Mucosa of stomach (tissue), 1 donor: ENCODE measurements at regions not wholly inside any gene's neighbourhood (a gene's known extent, or its start where the extent isn't known, plus 50 kb on each side); places are given as distances from the start of the nearest gene placed in this dataset.

Source experiments
- H3K27me3 ChIP-seq: one replicate; pipeline ENCODE4 v1.7.0; 2013; ENCODE audit warnings: mild to moderate bottlenecking, low read length; ENCODE audit not compliant: control insufficient read depth, insufficient read depth
- H3K36me3 ChIP-seq: one replicate; pipeline ENCODE4 v1.7.0; 2013; ENCODE audit warnings: low read length; ENCODE audit not compliant: control insufficient read depth, insufficient read depth
- H3K4me1 ChIP-seq: one replicate; pipeline ENCODE4 v1.7.0; 2013; ENCODE audit warnings: mild to moderate bottlenecking, low read length; ENCODE audit not compliant: control insufficient read depth, insufficient read depth
- H3K4me3 ChIP-seq: one replicate; pipeline ENCODE4 v1.7.0; 2013; ENCODE audit warnings: low read length
- H3K9ac ChIP-seq: one replicate; pipeline ENCODE4 v1.7.0; 2013; ENCODE audit warnings: mild to moderate bottlenecking, low read length, moderate library complexity
- H3K9me3 ChIP-seq: one replicate; pipeline ENCODE4 v1.7.0; 2013; ENCODE audit warnings: mild to moderate bottlenecking, low read length, moderate library complexity; ENCODE audit not compliant: control insufficient read depth
- donor health status: Pancreatic carcinoma.

DNA sequence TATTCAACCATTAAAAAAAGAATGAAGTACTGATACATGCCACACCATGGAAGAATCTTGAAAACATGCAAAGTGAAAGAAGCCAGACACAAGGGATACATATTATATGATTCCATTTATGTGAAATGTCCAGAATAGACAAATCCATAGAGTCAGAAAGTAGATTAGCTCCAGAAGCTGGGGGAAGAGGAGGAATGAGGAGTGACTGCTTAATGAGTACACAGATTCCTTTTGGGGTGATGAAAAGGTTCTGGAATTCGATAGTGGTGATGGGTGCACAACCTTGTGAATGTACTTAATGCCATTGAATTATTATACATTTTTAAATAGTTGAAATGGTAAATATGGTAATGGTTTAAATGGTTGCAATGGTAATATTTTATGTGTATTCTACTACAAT is 90.6 kb upstream of the SPATA12 start:
- H3K4me1 ChIP-seq: no peaks in the 10 kb centered on the region
- no peaks in the 10 kb centered on the region for H3K9me3 ChIP-seq
- H3K9ac ChIP-seq: no peak overlapping the region
- no peaks in the 10 kb centered on the region for H3K27me3 ChIP-seq
- no peak overlapping the region for H3K4me3 ChIP-seq
- H3K36me3 ChIP-seq: no peaks in the 10 kb centered on the region

DNA sequence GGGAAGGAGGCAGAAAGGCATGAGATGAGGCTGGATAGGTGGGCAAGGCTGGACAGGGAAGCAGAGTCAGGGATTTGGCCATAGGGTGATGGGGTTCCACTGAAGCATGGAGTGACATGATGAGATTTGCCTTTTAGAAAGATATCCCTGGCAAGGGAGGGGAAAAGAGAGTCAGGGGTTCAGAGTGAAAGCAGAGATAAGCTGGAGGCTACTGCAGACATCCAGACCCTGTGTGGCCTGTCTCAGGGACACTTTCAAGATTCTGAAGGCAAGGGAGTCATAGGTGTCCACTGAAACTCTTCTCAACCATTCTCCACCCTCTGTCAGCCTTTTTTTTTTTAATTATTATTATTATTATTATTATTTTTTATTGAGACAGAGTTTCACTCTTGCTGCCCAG is 94.0 kb upstream of the SPATA12 start:
- no peak overlapping the region for H3K4me3 ChIP-seq
- H3K27me3 ChIP-seq: no peaks in the 10 kb centered on the region
- no peaks in the 10 kb centered on the region for H3K36me3 ChIP-seq
- H3K4me1 ChIP-seq: no peaks in the 10 kb centered on the region
- no peaks in the 10 kb centered on the region for H3K9me3 ChIP-seq
- no peak overlapping the region for H3K9ac ChIP-seq

DNA sequence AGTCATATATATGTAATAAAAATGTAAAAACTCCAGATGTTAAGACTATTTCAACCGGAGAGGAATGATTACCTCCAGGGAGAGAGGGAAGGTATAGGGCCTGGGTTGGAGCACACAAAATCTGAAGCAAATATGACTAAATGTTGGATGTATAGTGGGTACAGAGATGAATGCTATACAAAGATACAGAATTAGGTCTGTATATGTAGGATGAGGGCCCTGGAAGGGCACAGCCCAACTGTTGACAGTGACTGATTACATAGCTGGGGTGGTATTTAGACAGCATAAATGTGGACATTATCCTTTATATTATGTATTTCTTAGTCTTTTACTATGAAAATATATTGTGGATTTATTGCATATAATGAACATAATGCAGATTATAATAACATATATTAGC is 94.4 kb upstream of the SPATA12 start:
- Histone ChIP-seq H3K4me3 (no peak overlapping the region), H3K36me3 (no peaks in the 10 kb centered on the region), H3K9me3 (no peaks in the 10 kb centered on the region), H3K4me1 (no peaks in the 10 kb centered on the region), H3K27me3 (no peaks in the 10 kb centered on the region), H3K9ac (no peak overlapping the region)

DNA sequence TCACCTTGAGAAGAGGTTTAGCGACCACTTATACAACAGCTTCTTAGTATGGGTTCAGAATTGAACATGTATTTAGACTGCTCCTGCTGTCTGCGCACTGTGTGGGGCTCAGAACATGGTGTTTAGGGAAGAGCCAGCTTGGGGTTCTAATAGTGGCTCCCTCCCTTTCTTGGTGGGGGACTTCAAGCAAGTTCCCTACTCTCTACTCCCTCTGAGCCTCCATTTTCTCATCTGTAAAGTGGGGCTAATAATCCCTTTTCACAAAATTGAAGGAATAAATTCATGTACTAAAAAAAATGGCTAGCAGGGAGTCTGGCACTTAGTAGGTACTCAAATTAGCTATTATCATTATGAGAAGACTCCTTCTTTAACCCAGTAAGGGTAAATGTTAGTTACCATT is 97.5 kb upstream of the SPATA12 start:
- H3K36me3 ChIP-seq: no peaks in the 10 kb centered on the region
- no peak overlapping the region for H3K9ac ChIP-seq
- no peak overlapping the region for H3K4me3 ChIP-seq
- no peaks in the 10 kb centered on the region for H3K9me3 ChIP-seq
- no peaks in the 10 kb centered on the region for H3K4me1 ChIP-seq
- H3K27me3 ChIP-seq: no peaks in the 10 kb centered on the region

DNA sequence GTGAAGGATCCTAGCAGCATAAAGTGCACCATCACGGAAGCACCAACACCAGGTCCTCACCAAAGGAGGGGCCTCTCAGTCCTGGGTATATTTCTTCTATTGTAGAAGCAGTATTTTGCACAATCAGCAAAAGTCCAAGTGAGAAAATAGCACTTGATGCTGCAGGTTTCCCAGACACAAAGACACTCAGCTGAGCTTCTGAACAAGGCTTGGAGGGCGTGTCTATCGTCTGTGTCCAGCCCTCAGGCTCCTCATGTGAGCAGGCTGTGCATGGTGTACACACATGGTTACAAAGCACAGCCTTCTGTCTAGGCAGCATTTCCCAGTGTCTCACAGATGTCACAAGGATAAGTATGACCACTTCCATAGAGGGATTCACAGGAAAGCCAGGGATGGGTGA is 98.3 kb upstream of the SPATA12 start:
- H3K27me3 ChIP-seq: no peaks in the 10 kb centered on the region
- no peak overlapping the region for H3K4me3 ChIP-seq
- no peaks in the 10 kb centered on the region for H3K4me1 ChIP-seq
- no peak overlapping the region for H3K9ac ChIP-seq
- no peaks in the 10 kb centered on the region for H3K9me3 ChIP-seq
- no peaks in the 10 kb centered on the region for H3K36me3 ChIP-seq

DNA sequence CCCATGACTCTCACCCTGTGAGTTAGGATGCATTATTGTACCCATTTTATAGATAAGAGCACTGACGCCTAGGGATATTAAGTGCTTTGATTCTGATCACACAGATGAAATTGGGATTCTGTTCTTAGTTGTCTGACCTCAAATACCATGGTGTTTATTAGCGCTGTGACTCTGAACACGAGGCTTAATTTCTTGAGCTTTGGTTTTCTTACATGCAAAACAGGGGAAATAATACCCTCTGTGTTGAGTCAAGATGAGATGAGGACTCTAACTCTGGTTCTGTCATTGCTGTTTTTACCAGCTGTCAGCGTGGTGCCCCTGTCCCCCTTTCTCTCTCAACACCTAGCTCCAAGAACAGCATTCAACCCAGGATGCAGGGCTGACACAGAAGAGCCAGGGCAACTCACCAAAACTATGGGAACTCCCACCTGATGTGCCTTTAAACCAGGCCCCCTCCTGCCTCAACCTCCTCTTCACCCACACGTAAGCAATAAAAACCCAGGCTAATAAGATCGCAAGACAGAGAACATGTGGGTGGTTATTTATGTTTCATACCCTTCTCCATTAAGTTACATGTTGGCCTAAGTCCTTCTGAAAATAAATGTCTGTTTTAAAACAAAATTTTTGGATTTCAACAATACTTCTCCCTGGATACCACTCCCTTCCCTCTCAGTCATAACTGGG is 100.1 kb upstream of the SPATA12 start:
- Histone ChIP-seq H3K4me1 (no peaks in the 10 kb centered on the region), H3K27me3 (no peaks in the 10 kb centered on the region), H3K36me3 (no peaks in the 10 kb centered on the region), H3K9ac (no peak overlapping the region), H3K9me3 (no peaks in the 10 kb centered on the region), H3K4me3 (no peak overlapping the region)

DNA sequence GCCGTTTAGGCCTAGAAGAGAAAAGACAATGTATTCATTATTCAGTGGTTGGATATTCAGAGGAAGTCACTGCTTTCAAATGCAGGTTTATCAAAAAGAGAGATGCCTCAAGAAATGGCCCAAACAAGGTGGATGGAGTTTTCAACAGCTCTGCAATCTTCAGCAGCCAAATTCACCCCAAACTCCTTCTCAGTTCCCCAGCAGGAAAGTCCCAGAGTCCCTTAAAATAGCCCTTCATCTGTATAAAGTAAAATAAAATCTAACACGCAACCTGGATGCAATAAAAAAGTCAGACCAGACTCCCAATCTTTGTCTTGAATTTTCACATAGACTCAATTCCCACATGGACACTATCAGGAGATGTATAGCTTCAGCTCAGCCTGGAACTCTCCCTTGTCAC is 101.6 kb upstream of the SPATA12 start:
- no peaks in the 10 kb centered on the region for H3K9me3 ChIP-seq
- H3K36me3 ChIP-seq: no peaks in the 10 kb centered on the region
- H3K4me1 ChIP-seq: peaks cover 9% of the 10 kb centered on the region
- H3K4me3 ChIP-seq: no peak overlapping the region
- no peaks in the 10 kb centered on the region for H3K27me3 ChIP-seq
- H3K9ac ChIP-seq: no peak overlapping the region

DNA sequence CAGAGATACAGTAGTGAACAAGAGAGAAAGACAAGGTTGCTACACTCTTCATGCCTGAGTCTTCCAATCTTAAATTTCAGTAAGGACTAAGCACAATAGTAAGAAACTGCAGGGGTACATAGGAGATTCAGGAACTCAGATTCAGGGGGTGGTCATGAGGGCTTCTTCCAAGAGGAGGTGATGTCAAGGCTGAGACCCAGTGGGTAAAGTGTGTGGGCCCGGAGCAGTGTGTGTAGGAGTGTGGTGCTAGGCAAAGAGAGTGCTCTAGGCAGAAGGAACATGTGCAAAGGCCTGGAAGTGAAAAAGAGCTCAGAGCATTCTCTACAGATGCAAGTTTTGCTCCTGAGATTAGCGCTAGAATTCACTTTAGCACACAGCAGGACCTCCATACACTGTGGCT is 102.9 kb upstream of the SPATA12 start:
- Histone ChIP-seq H3K4me1 (peaks cover 21% of the 10 kb centered on the region), H3K4me3 (no peak overlapping the region), H3K9me3 (no peaks in the 10 kb centered on the region), H3K27me3 (no peaks in the 10 kb centered on the region), H3K36me3 (no peaks in the 10 kb centered on the region), H3K9ac (no peak overlapping the region)

DNA sequence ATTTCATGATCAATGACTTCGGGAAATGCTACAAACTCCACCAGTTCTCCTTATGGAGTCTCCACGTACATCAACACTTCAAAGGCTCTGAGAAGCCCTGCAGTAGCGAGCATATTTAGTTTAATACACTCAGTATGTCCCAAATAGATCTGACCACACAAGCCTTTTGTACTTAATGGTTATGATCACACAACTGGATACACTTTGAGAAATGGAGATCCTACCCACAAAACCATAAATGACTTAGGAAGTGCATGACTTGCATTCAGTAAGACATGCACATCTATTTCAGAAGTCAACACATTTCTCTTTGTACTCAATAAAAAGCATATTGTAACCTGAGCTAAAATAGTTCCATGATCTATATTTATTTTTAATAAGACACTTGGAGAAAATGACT is 103.6 kb upstream of the SPATA12 start:
- Histone ChIP-seq H3K27me3 (no peaks in the 10 kb centered on the region), H3K4me1 (peaks cover 21% of the 10 kb centered on the region), H3K36me3 (no peaks in the 10 kb centered on the region), H3K4me3 (no peak overlapping the region), H3K9ac (no peak overlapping the region), H3K9me3 (no peaks in the 10 kb centered on the region)

DNA sequence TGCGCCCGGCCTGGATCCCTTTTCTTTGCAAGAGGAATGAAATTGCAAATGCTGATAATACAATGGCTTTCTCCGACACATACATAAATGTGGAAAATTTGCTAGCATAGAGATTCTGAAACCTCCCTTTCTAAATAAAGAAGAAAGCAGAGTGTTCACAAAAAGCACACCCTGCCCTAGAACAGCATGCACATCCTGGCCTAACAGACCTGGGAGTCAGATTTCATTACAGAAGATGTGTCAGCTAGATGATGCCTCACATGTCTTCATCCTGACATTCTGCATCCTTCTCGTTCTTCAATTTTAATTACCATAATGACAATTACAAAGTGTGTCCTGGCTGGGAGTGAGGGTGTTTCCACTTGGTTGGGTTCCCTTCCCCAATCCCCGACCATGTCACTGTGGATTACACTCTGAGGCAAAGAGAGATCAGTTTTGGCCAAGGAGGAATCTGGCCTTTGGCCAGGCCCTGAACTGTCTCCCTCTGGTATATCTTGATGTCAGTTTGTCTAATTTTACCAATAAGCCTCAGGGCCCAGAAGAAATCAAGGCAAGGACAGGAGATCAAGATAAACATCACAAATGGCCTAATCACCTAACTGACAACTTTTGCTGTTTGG is 104.9 kb upstream of the SPATA12 start:
- H3K4me3 ChIP-seq: no peak overlapping the region
- no peak overlapping the region for H3K9ac ChIP-seq
- no peaks in the 10 kb centered on the region for H3K36me3 ChIP-seq
- no peaks in the 10 kb centered on the region for H3K27me3 ChIP-seq
- H3K9me3 ChIP-seq: no peaks in the 10 kb centered on the region
- peaks cover 21% of the 10 kb centered on the region for H3K4me1 ChIP-seq

DNA sequence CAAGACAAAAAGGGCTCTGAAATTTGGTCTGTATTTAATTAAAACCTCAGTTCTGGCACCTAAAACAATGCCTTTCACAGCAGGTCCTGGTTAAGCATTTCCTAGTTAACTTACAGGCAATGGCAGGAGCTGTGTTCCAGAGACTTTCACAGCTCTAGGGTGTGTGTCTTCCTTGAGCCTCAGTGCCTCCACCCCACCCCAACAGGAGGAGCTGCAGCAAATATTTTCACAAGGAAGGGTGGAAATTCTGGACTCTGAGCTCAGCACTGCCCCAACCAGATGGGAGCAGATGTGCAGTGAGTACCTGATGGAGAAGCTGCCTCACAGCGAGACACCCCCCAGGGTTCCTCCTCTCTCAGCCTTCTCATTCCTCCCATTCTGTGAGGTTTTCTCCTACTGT is 106.3 kb upstream of the SPATA12 start:
- Histone ChIP-seq H3K9me3 (no peaks in the 10 kb centered on the region), H3K9ac (no peak overlapping the region), H3K4me1 (peaks cover 21% of the 10 kb centered on the region), H3K4me3 (no peak overlapping the region), H3K36me3 (no peaks in the 10 kb centered on the region), H3K27me3 (no peaks in the 10 kb centered on the region)

DNA sequence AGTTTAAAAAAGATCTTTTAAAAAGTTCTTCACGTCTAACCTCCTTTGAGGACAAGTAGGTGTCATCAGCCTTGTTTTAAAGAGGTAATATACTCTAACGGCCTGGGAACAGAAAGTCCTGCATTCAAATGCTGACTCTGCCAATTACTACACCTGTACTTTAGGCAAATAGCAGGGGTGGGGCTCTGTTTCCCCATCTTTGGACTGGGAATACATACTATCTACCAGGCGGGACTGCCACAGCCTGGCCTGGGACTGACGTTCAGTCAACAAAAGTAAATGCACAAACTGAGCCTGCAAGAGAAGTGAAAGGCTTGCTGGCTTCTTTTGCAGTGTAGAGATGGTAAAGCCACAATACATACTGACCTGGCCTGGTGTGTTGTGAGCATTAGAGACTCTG is 107.6 kb upstream of the SPATA12 start:
- Histone ChIP-seq H3K27me3 (no peaks in the 10 kb centered on the region), H3K4me1 (peaks cover 21% of the 10 kb centered on the region), H3K9ac (no peak overlapping the region), H3K9me3 (no peaks in the 10 kb centered on the region), H3K36me3 (no peaks in the 10 kb centered on the region), H3K4me3 (no peak overlapping the region)

DNA sequence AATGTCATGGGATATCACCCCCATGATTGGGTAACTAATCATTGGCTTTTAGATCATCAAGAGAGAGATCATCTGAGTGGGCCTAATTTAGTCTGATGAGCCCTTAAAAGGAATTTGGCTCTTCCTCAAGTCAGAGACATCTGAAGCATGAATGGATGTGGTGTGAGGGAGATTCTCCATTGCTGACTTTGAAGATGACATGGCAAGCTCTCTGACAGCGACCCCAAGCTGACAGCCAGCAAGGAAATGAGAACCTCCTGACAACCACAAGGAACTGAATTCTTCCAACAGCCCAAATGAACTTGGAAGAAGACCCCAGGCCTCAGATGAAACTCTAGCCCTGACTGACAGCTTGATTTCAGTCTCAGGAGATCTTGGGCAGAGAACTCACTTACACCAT is 108.4 kb upstream of the SPATA12 start:
- H3K4me3 ChIP-seq: no peak overlapping the region
- H3K9me3 ChIP-seq: no peaks in the 10 kb centered on the region
- H3K4me1 ChIP-seq: peaks cover 21% of the 10 kb centered on the region
- H3K9ac ChIP-seq: no peak overlapping the region
- no peaks in the 10 kb centered on the region for H3K27me3 ChIP-seq
- no peaks in the 10 kb centered on the region for H3K36me3 ChIP-seq
